ENCODE measurements at regions not wholly inside any gene's neighbourhood (a gene's known extent, or its start where the extent isn't known, plus 50 kb on each side); places are given as distances from the start of the nearest gene placed in this dataset.

GRCh38 chr11:131146827-131147490 is 223.5 kb upstream of the NTM start:
- Histone ChIP-seq H3K27me3 (no peaks in the 10 kb centered on the region), H3K4me1 (no peaks in the 10 kb centered on the region), H3K9ac (ENCODE audit: low read depth in 2 of 2, low read length in 2 of 2) (no peak overlapping the region), H3K36me3 (no peaks in the 10 kb centered on the region), H3K9me3 (no peaks in the 10 kb centered on the region), H3K27ac (no peak overlapping the region), H3K4me3 (no peak overlapping the region)
- intact Hi-C loops (cut with DNase I) = no loop called here
- DNase-seq = no peak
- no peak for TF ChIP-seq CTCF (IDR thresholded peaks at IDR 0.05)

- H3K4me3 ChIP-seq = no peak overlapping the region
- no peak for TF ChIP-seq CTCF (IDR thresholded peaks at IDR 0.05)
- intact Hi-C loops (cut with DNase I) = no loop called here
These were observed 216.1 kb upstream of the NTM start for GRCh38 chr11:131154351-131154750.

GRCh38 chr11:131157678-131158077 is 212.7 kb upstream of the NTM start:
- Histone ChIP-seq H3K27me3 (no peaks in the 10 kb centered on the region), H3K9me3 (no peaks in the 10 kb centered on the region), H3K36me3 (no peaks in the 10 kb centered on the region), H3K4me1 (no peaks in the 10 kb centered on the region), H3K9ac (ENCODE audit: low read depth in 2 of 2, low read length in 2 of 2) (no peak overlapping the region), H3K27ac (no peak overlapping the region), H3K4me3 (no peak overlapping the region)
- intact Hi-C loops (cut with DNase I) = no loop called here
- no peak for TF ChIP-seq CTCF (IDR thresholded peaks at IDR 0.05)
- DNase-seq = no peak

More at GRCh38 chr11:131154351-131154750, 216.1 kb upstream of the NTM start:
- no peak overlapping the region for H3K9ac ChIP-seq (ENCODE audit: low read depth in 2 of 2, low read length in 2 of 2)
- no peaks in the 10 kb centered on the region for H3K4me1 ChIP-seq
- H3K27me3 ChIP-seq = no peaks in the 10 kb centered on the region
- DNase-seq = no peak
- H3K27ac ChIP-seq = no peak overlapping the region
- no peaks in the 10 kb centered on the region for H3K36me3 ChIP-seq
- no peaks in the 10 kb centered on the region for H3K9me3 ChIP-seq

GRCh38 chr11:131160846-131161245 is 209.6 kb upstream of the NTM start:
- intact Hi-C loops (cut with DNase I) = no loop called here
- DNase-seq = no peak
- no peaks in the 10 kb centered on the region for H3K27me3 ChIP-seq
- H3K27ac ChIP-seq = no peak overlapping the region
- H3K4me3 ChIP-seq = no peak overlapping the region
- no peaks in the 10 kb centered on the region for H3K36me3 ChIP-seq
- no peak overlapping the region for H3K9ac ChIP-seq (ENCODE audit: low read depth in 2 of 2, low read length in 2 of 2)
- no peaks in the 10 kb centered on the region for H3K9me3 ChIP-seq
- H3K4me1 ChIP-seq = no peaks in the 10 kb centered on the region
- TF ChIP-seq CTCF (IDR thresholded peaks at IDR 0.05) = no peak

- no peak for TF ChIP-seq CTCF (IDR thresholded peaks at IDR 0.05)
- no peak overlapping the region for H3K4me3 ChIP-seq
- no peaks in the 10 kb centered on the region for H3K4me1 ChIP-seq
- H3K36me3 ChIP-seq = no peaks in the 10 kb centered on the region
- H3K27ac ChIP-seq = no peak overlapping the region
- H3K9ac ChIP-seq (ENCODE audit: low read depth in 2 of 2, low read length in 2 of 2) = no peak overlapping the region
- intact Hi-C loops (cut with DNase I) = no loop called here
- no peaks in the 10 kb centered on the region for H3K27me3 ChIP-seq
- H3K9me3 ChIP-seq = no peaks in the 10 kb centered on the region
- DNase-seq = no peak
These were observed 206.8 kb upstream of the NTM start for GRCh38 chr11:131163613-131164012.
